HFFc6 (cell line): ENCODE measurements at regions not wholly inside any gene's neighbourhood (a gene's known extent, or its start where the extent isn't known, plus 50 kb on each side); places are given as distances from the start of the nearest gene placed in this dataset.

Experiments
- DNase-seq: peaks from one replicate; pipeline ENCODE4 v3.0.0-alpha.2; 2018
- H3K27ac Mint-ChIP-seq: 2 replicates; pipeline ENCODE4 v1.8.0; 2020; ENCODE audit warnings: mild to moderate bottlenecking, mixed read lengths
- H3K27me3 Mint-ChIP-seq: 2 replicates; pipeline ENCODE4 v1.8.0; 2021; ENCODE audit warnings: mild to moderate bottlenecking, moderate library complexity, mixed read lengths; ENCODE audit not compliant: insufficient read depth
- H3K36me3 Mint-ChIP-seq: 2 replicates; pipeline ENCODE4 v1.8.0; 2021; ENCODE audit warnings: low read depth, mixed read lengths
- H3K4me1 Mint-ChIP-seq: 2 replicates; pipeline ENCODE4 v1.8.0; 2020; ENCODE audit warnings: low read depth, mixed read lengths
- H3K4me3 Mint-ChIP-seq: 2 replicates; pipeline ENCODE4 v1.8.0; 2020; ENCODE audit warnings: mild to moderate bottlenecking, moderate library complexity, mixed read lengths
- H3K9me3 Mint-ChIP-seq: 2 replicates; pipeline ENCODE4 v1.8.0; 2020; ENCODE audit warnings: mild to moderate bottlenecking, mixed read lengths
- CTCF ChIP-seq: fragments of 200-600 bp; sonication (generic); IDR thresholded peaks from 2 replicates; pipeline ENCODE4 v1.5.0; 2021; ENCODE audit warnings: antibody characterized with exemption, mild to moderate bottlenecking

GRCh38 chr6:43837507-43837906, 67.5 kb downstream of the VEGFA start:
- DNase-seq: no peak
- no peaks in the 10 kb centered on the region for H3K9me3 Mint-ChIP-seq
- H3K36me3 Mint-ChIP-seq: no peaks in the 10 kb centered on the region
- H3K27me3 Mint-ChIP-seq: peaks cover 3% of the 10 kb centered on the region; the same call in 1 of the 2 replicates
- H3K4me3 Mint-ChIP-seq: no peak overlapping the region
- no peak for TF ChIP-seq CTCF
- H3K4me1 Mint-ChIP-seq: peaks cover 58% of the 10 kb centered on the region
- no peak overlapping the region for H3K27ac Mint-ChIP-seq

GRCh38 chr6:43836507-43837240, 66.7 kb downstream of the VEGFA start:
- H3K4me1 Mint-ChIP-seq: peaks cover 50% of the 10 kb centered on the region
- no peak overlapping the region; the same call in 1 of the 2 replicates for H3K27ac Mint-ChIP-seq
- no peak overlapping the region for H3K4me3 Mint-ChIP-seq
- DNase-seq: peak; percentile 40
- no peaks in the 10 kb centered on the region for H3K36me3 Mint-ChIP-seq
- H3K27me3 Mint-ChIP-seq: peaks cover 6% of the 10 kb centered on the region
- TF ChIP-seq CTCF: no peak
- H3K9me3 Mint-ChIP-seq: no peaks in the 10 kb centered on the region
